Activated CD4-positive, CD25-positive, alpha-beta regulatory T cell (primary cell): ENCODE measurements at regions not wholly inside any gene's neighbourhood (a gene's known extent, or its start where the extent isn't known, plus 50 kb on each side); places are given as distances from the start of the nearest gene placed in this dataset.

Experiments used
- DNase-seq, 4 experiments: peaks; one replicate each; lab custom pipeline; 2025; lab: John Stamatoyannopoulos, UW

- no peak for DNase-seq
Measured at GRCh38 chr4:104795264-104795939, 300.7 kb upstream of the CXXC4 start.

- DNase-seq = no peak
Measured at GRCh38 chr4:104811727-104812126, 317.0 kb upstream of the CXXC4 start.

GRCh38 chr4:104815665-104816064 lies 321.0 kb upstream of the CXXC4 start:
- DNase-seq = no peak

- DNase-seq = no peak
Measured at GRCh38 chr4:104818579-104818978, 323.9 kb upstream of the CXXC4 start.

GRCh38 chr4:104826171-104826570 lies 320.5 kb upstream of the TET2 start:
- DNase-seq = no peak

- no peak for DNase-seq
Measured at GRCh38 chr4:104829761-104830160, 316.9 kb upstream of the TET2 start.

GRCh38 chr4:104848597-104849225 lies 298.0 kb upstream of the TET2 start:
- no peak for DNase-seq

- no peak for DNase-seq
Measured at GRCh38 chr4:104859601-104860237, 287.0 kb upstream of the TET2 start.

- peak in 2 of 4 experiments; percentile 1 to 4 for DNase-seq
Measured at GRCh38 chr4:104860238-104861123, 286.2 kb upstream of the TET2 start.

GRCh38 chr4:104866809-104867208 lies 279.9 kb upstream of the TET2 start:
- DNase-seq = no peak

- DNase-seq = no peak
Measured at GRCh38 chr4:104868533-104868932, 278.1 kb upstream of the TET2 start.

GRCh38 chr4:104868958-104869357 lies 277.7 kb upstream of the TET2 start:
- no peak for DNase-seq

- DNase-seq = no peak
Measured at GRCh38 chr4:104869831-104870230, 276.8 kb upstream of the TET2 start.

- DNase-seq = no peak
Measured at GRCh38 chr4:104870495-104871233, 276.0 kb upstream of the TET2 start.

- no peak for DNase-seq
Measured at GRCh38 chr4:104878936-104879335, 267.7 kb upstream of the TET2 start.

- no peak for DNase-seq
Measured at GRCh38 chr4:104879367-104879766, 267.3 kb upstream of the TET2 start.

- no peak for DNase-seq
Measured at GRCh38 chr4:104879854-104880253, 266.8 kb upstream of the TET2 start.

- DNase-seq = no peak
Measured at GRCh38 chr4:104881136-104881886, 265.4 kb upstream of the TET2 start.

- no peak for DNase-seq
Measured at GRCh38 chr4:104890598-104891275, 255.9 kb upstream of the TET2 start.
